K562 (cell line): ENCODE measurements at regions not wholly inside any gene's neighbourhood (a gene's known extent, or its start where the extent isn't known, plus 50 kb on each side); places are given as distances from the start of the nearest gene placed in this dataset.

Experiments used
- ATAC-seq: fragments of 200-7000 bp; cut with Tn5 transposase; 3 replicates; pipeline ENCODE4 v1.9.1; 2020; ENCODE audit warnings: moderate library complexity
- BruUV-seq: library from RNA; stranded (reverse); fragments of 400-500 nt; replicated peaks from 2 replicates; lab custom pipeline; 2021; lab: Mats Ljungman, UMichigan
- CTCF ChIA-PET: fragments of 300-600 bp; formaldehyde crosslinking; extraction: SDS; loops from one replicate; lab custom pipeline; 2021; ENCODE audit warnings: low intra/inter-chr PET ratio; lab: Yijun Ruan, JAX
- POLR2A ChIA-PET: fragments of 300-600, 350-650 bp; sonication (Branson Sonifier 250); formaldehyde crosslinking; extraction: SDS; loops from one replicate; lab custom pipeline; 2021; ENCODE audit warnings: antibody characterized with exemption, inconsistent platforms; lab: Yijun Ruan, JAX
- DNase-seq, 4 experiments: peaks; one replicate each; pipeline versions ENCODE4 v3.0.0 to v3.0.0-alpha.2; 2011 to 2018; ENCODE audit warnings: low spot score in 3 of 4, mixed read lengths in 3 of 4; ENCODE audit errors: extremely low read depth in 1 of 4
- FAIRE-seq: peaks from 2 replicates; lab custom pipeline; 2011; peaks lifted over from hg19 to GRCh38; lab: Jason Lieb, UNC
- H2AFZ ChIP-seq: 2 replicates; pipeline ENCODE4 v1.6.0; 2011; ENCODE audit warnings: low read depth, low read length, control low read depth, inconsistent platforms
- H3K27ac ChIP-seq: fragments of 200-600 bp; 3 replicates; pipeline ENCODE4 v1.8.0; 2011; ENCODE audit warnings: low read depth, mild to moderate bottlenecking, control low read depth, inconsistent platforms, low read length, moderate library complexity, mixed read lengths; ENCODE audit errors: extremely low read depth
- H3K27me3 ChIP-seq, 2 experiments: fragments of 300-600 bp in 1 of 2; 2 replicates in 1 of 2; 3 replicates in 1 of 2; pipeline versions ENCODE4 v1.6.0 to v1.8.0; 2011; ENCODE audit warnings: inconsistent platforms in 2 of 2, low read length in 2 of 2, mild to moderate bottlenecking in 1 of 2, mixed read lengths in 1 of 2, moderate library complexity in 1 of 2; ENCODE audit not compliant: control insufficient read depth in 2 of 2, insufficient read depth in 2 of 2
- H3K36me3 ChIP-seq: fragments of 300-600 bp; 3 replicates; pipeline ENCODE4 v1.8.0; 2011; ENCODE audit warnings: mild to moderate bottlenecking, low read length, inconsistent platforms; ENCODE audit not compliant: control insufficient read depth, insufficient read depth
- H3K4me1 ChIP-seq, 2 experiments: fragments of 200-600 bp in 1 of 2; replicated peaks in 1 of 2; 2 replicates in 1 of 2; 3 replicates in 1 of 2; pipeline versions ENCODE4 v1.5.1 to v1.8.0; 2011; ENCODE audit warnings: inconsistent platforms in 2 of 2, low read length in 2 of 2, mild to moderate bottlenecking in 1 of 2, mixed read lengths in 1 of 2, moderate library complexity in 1 of 2; ENCODE audit not compliant: control insufficient read depth in 2 of 2, insufficient read depth in 2 of 2
- H3K4me2 ChIP-seq: 2 replicates; pipeline ENCODE4 v1.6.1; 2011; ENCODE audit warnings: low read length, control low read depth, inconsistent platforms, mixed read lengths; ENCODE audit not compliant: insufficient read depth
- H3K4me3 ChIP-seq: fragments of 200-600 bp; sonication (generic), shearing (Covaris generic); 2 replicates; pipeline ENCODE4 v1.5.1; 2016; ENCODE audit warnings: control low read depth, inconsistent platforms
- H3K79me2 ChIP-seq: fragments of 200-600 bp; 3 replicates; pipeline ENCODE4 v1.8.0; 2011; ENCODE audit warnings: low read length, inconsistent platforms; ENCODE audit not compliant: control insufficient read depth, insufficient read depth
- H3K9ac ChIP-seq, 2 experiments: 2 replicates each; pipeline versions ENCODE4 v1.6.0 to v1.6.1; 2011; ENCODE audit warnings: low read depth in 2 of 2, low read length in 2 of 2, control low read depth in 1 of 2, inconsistent platforms in 1 of 2, mild to moderate bottlenecking in 1 of 2, mixed read lengths in 1 of 2; ENCODE audit not compliant: insufficient read depth in 1 of 2
- H3K9me1 ChIP-seq: one replicate; pipeline ENCODE4 v1.6.0; 2011; ENCODE audit warnings: inconsistent platforms, mild to moderate bottlenecking, low read length, moderate library complexity; ENCODE audit not compliant: control insufficient read depth, insufficient read depth
- H3K9me3 ChIP-seq: replicated peaks from 2 replicates; pipeline ENCODE4 v1.5.1; 2011; ENCODE audit warnings: low read depth, low read length, inconsistent platforms; ENCODE audit not compliant: control insufficient read depth, insufficient read depth
- H4K20me1 ChIP-seq: replicated peaks from 2 replicates; pipeline ENCODE4 v1.6.1; 2011; ENCODE audit warnings: low read length, inconsistent platforms, mixed read lengths; ENCODE audit not compliant: control insufficient read depth, insufficient read depth
- FOXP1 ChIP-seq: sonication (generic); formaldehyde crosslinking; IDR thresholded peaks from 2 replicates; pipeline ENCODE4 v1.8.0; 2022; ENCODE audit warnings: mild to moderate bottlenecking, missing genetic modification reagents
- HNRNPUL1 ChIP-seq: fragments of 200-400 bp; formaldehyde crosslinking; IDR thresholded peaks from 2 replicates; pipeline ENCODE4 v1.6.1; 2017; ENCODE audit warnings: low read length
- MXI1 ChIP-seq: IDR thresholded peaks from 2 replicates; pipeline ENCODE4 v1.6.1; 2011; ENCODE audit warnings: low read depth, mild to moderate bottlenecking, improper control_type of control experiment, low read length
- SRSF9 ChIP-seq: fragments of 200-400 bp; formaldehyde crosslinking; IDR thresholded peaks from 2 replicates; pipeline ENCODE4 v1.6.1; 2017; ENCODE audit warnings: low read depth, low read length, borderline replicate concordance
- SUPT5H ChIP-seq: fragments of 450-650 bp; IDR thresholded peaks from 2 replicates; pipeline ENCODE4 v1.6.1; 2016
- XRCC5 ChIP-seq: fragments of 200-400 bp; formaldehyde crosslinking; IDR thresholded peaks from 2 replicates; pipeline ENCODE4 v1.6.1; 2017; ENCODE audit warnings: low read depth, mild to moderate bottlenecking, low read length
- ZNF174 ChIP-seq: fragments of 250-450 bp; sonication (Bioruptor Pico); IDR thresholded peaks from 2 replicates; pipeline ENCODE4 v1.4.0; 2020; ENCODE audit warnings: mild to moderate bottlenecking
- ZNF212 ChIP-seq: fragments of 450-650 bp; formaldehyde crosslinking; IDR thresholded peaks from 2 replicates; pipeline ENCODE4 v1.4.0; 2020; ENCODE audit warnings: mild to moderate bottlenecking
- ZNF224 ChIP-seq: sonication (generic); formaldehyde crosslinking; IDR thresholded peaks from 2 replicates; pipeline ENCODE4 v1.8.0; 2022; ENCODE audit warnings: mild to moderate bottlenecking, missing genetic modification reagents
- ZNF445 ChIP-seq: fragments of 250-450 bp; sonication (Bioruptor Pico); IDR thresholded peaks from 2 replicates; pipeline ENCODE4 v1.4.0; 2020; ENCODE audit warnings: low read depth, mild to moderate bottlenecking, moderate library complexity
- ZNF551 ChIP-seq: fragments of 250-450 bp; sonication (Bioruptor Pico); IDR thresholded peaks from 2 replicates; pipeline ENCODE4 v1.5.0; 2021; ENCODE audit warnings: mild to moderate bottlenecking, moderate library complexity
- ZNF717 ChIP-seq: fragments of 250-450 bp; sonication (Bioruptor Pico); IDR thresholded peaks from 2 replicates; pipeline ENCODE4 v1.5.0; 2021
- WGBS: fragments of 100-300 bp; shearing (Covaris generic); methylation state at CpG from one replicate; pipeline ENCODE4 v1.1.6; 2016; ENCODE audit warnings: low coverage, mixed read lengths; ENCODE audit not compliant: insufficient coverage; ENCODE audit errors: missing lambda C conversion rate; 5-methylcytosine and 5-hydroxymethylcytosine counted together
- in situ Hi-C: fragments of 300-500 bp; cut with MboI; formaldehyde crosslinking; loops from 4 replicates; pipeline ENCODE4 v1.15.0; 2018; ENCODE audit warnings: inconsistent platforms, mixed read lengths
- intact Hi-C: fragments of 100-400 bp; cut with micrococcal nuclease; formaldehyde crosslinking; loops from 2 replicates; pipeline ENCODE4 v1.14.2; 2022
- TF ChIP-seq, protein P1 (sequence below): sonication (generic); formaldehyde crosslinking; IDR thresholded peaks from 2 replicates; pipeline ENCODE4 v1.8.0; 2022; ENCODE audit warnings: mild to moderate bottlenecking, missing genetic modification reagents
- TF ChIP-seq, protein P2 (sequence below): sonication (generic); formaldehyde crosslinking; IDR thresholded peaks from 2 replicates; pipeline ENCODE4 v1.8.1; 2022; ENCODE audit warnings: missing genetic modification reagents

DNA sequence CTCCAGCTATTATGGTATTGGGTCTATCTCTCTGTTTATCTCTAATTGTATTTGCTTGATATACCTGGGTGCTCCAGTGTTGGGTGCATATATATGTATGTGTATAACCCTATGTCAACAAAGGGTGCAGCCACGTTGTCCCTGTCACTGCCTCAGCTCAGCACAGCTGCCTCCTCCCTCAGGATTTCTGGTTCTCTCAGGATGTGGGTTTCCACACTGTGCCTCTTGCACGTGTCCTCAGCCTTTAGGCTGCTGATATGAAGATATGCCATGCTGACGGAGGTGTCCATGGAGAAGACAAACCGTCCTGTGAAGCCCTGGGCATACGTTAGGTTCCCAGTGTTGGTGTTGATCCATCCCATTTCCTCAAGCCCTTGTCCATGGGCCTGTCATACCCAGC, 791.2 kb downstream of the TMEM121 start:
- Histone ChIP-seq H3K27me3 (no peaks in the 10 kb centered on the region; a peak in 1 of 5 replicates), H3K4me1 (no peaks in the 10 kb centered on the region), H3K36me3 (no peaks in the 10 kb centered on the region), H3K4me3 (no peak overlapping the region), H3K9me1 (no peaks in the 10 kb centered on the region), H3K4me2 (no peak overlapping the region), H3K79me2 (no peaks in the 10 kb centered on the region), H2AFZ (no peak overlapping the region), H3K9ac (no peak overlapping the region), H3K27ac (no peak overlapping the region), H3K9me3 (no peaks in the 10 kb centered on the region), H4K20me1 (no peaks in the 10 kb centered on the region)
- TF ChIP-seq SRSF9 (no peak), ZNF717 (CRISPR knock-in tag) (no peak), ZNF224 (no peak), ZNF212 (CRISPR knock-in tag) (no peak), ZNF445 (CRISPR knock-in tag) (no peak), MXI1 (no peak), XRCC5 (no peak), ZNF174 (CRISPR knock-in tag) (no peak), SUPT5H (no peak)
- in situ Hi-C loops (no loop called here), intact Hi-C loops (no loop called here)
- DNase-seq (no peak), ATAC-seq (no peak), FAIRE-seq (no peak)
- ChIA-PET POLR2A (no interaction called here), CTCF (no interaction called here)
- WGBS: 0% methylated on average over 4 of the region's 5 CpGs
- BruUV-seq: no TSS peak

DNA sequence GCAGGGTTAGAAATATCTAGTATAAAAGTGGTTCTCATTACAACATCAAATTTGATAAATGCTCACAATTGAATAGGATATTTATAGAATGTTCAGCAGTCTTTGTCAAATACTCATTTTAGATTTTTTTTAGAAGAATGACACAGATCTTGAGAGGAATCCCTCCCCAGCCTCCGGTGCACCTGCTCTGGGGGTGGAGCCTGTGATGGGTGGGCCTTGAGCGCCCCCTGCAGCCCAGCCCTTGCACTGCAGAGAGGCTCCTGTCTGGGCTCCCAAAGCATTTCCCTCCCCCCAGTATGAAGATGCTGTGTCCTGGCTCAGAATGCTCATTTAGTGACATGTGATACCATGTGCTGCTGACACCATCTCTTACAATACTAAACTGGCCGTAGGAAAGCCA, 792.3 kb downstream of the TMEM121 start:
- WGBS: 3% methylated on average over 3 of the region's 3 CpGs
- CTCF ChIA-PET: no interaction called here
- Histone ChIP-seq H3K4me3 (no peak overlapping the region), H3K27me3 (no peaks in the 10 kb centered on the region; a peak in 1 of 5 replicates), H3K36me3 (no peaks in the 10 kb centered on the region), H3K9ac (no peak overlapping the region), H3K4me1 (no peaks in the 10 kb centered on the region), H3K9me3 (no peaks in the 10 kb centered on the region), H2AFZ (no peak overlapping the region), H4K20me1 (no peaks in the 10 kb centered on the region), H3K27ac (no peak overlapping the region), H3K4me2 (no peak overlapping the region), H3K9me1 (no peaks in the 10 kb centered on the region), H3K79me2 (no peaks in the 10 kb centered on the region)
- BruUV-seq: no TSS peak
- ATAC-seq (no peak), DNase-seq (peak; percentile 9 to 57 (median 46)), FAIRE-seq (no peak)
- intact Hi-C loops (no loop called here), in situ Hi-C loops (no loop called here)
- POLR2A ChIA-PET: no interaction called here
- TF ChIP-seq, protein P1, sequence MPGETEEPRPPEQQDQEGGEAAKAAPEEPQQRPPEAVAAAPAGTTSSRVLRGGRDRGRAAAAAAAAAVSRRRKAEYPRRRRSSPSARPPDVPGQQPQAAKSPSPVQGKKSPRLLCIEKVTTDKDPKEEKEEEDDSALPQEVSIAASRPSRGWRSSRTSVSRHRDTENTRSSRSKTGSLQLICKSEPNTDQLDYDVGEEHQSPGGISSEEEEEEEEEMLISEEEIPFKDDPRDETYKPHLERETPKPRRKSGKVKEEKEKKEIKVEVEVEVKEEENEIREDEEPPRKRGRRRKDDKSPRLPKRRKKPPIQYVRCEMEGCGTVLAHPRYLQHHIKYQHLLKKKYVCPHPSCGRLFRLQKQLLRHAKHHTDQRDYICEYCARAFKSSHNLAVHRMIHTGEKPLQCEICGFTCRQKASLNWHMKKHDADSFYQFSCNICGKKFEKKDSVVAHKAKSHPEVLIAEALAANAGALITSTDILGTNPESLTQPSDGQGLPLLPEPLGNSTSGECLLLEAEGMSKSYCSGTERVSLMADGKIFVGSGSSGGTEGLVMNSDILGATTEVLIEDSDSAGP (CRISPR knock-in tag): no peak
- TF ChIP-seq HNRNPUL1 (no peak), FOXP1 (CRISPR knock-in tag) (no peak), ZNF551 (CRISPR knock-in tag) (no peak)
- TF ChIP-seq, protein P2, sequence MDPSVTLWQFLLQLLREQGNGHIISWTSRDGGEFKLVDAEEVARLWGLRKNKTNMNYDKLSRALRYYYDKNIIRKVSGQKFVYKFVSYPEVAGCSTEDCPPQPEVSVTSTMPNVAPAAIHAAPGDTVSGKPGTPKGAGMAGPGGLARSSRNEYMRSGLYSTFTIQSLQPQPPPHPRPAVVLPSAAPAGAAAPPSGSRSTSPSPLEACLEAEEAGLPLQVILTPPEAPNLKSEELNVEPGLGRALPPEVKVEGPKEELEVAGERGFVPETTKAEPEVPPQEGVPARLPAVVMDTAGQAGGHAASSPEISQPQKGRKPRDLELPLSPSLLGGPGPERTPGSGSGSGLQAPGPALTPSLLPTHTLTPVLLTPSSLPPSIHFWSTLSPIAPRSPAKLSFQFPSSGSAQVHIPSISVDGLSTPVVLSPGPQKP (CRISPR knock-in tag): no peak
